ENCODE measurements at regions not wholly inside any gene's neighbourhood (a gene's known extent, or its start where the extent isn't known, plus 50 kb on each side); places are given as distances from the start of the nearest gene placed in this dataset.

DNA sequence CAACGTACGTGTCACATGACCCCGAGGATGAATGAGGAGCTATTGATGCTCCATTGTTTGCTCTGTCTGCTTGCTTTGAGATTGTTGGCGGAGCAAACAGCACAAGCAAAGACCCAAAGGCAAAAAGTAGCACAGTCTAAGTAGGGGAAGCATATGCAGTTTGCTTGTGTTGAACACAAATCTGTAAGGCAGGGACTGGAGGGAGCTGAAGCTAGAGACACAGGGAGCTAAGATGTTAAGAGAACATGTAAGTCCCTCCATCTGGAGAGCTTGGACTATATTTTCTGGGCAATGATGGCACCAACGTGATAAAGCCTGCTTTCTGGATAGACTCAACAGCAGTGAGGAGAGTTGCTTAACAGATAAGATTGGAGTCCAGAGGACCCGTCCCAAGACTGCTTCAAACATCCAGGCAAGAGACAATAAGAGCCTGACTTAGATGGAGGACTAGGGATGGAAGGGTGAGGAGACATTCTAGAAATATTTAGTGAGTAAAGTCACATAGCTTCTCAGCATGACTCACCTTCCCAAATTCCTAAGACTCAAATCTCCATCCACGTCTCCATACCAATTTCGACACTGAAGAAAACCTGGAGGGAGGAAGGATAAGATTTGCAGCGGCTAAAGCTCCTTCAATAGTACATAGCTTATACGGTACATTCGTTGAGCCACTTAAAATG lies 88.1 kb upstream of the KLF7 start:
- TF ChIP-seq, protein P1, sequence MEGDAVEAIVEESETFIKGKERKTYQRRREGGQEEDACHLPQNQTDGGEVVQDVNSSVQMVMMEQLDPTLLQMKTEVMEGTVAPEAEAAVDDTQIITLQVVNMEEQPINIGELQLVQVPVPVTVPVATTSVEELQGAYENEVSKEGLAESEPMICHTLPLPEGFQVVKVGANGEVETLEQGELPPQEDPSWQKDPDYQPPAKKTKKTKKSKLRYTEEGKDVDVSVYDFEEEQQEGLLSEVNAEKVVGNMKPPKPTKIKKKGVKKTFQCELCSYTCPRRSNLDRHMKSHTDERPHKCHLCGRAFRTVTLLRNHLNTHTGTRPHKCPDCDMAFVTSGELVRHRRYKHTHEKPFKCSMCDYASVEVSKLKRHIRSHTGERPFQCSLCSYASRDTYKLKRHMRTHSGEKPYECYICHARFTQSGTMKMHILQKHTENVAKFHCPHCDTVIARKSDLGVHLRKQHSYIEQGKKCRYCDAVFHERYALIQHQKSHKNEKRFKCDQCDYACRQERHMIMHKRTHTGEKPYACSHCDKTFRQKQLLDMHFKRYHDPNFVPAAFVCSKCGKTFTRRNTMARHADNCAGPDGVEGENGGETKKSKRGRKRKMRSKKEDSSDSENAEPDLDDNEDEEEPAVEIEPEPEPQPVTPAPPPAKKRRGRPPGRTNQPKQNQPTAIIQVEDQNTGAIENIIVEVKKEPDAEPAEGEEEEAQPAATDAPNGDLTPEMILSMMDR (IDR thresholded peaks at IDR 0.05): no peak
- TF ChIP-seq POLR2A (IDR thresholded peaks at IDR 0.05; ENCODE audit: low read depth) (no peak), EP300 (IDR thresholded peaks at IDR 0.05) (no peak), POLR2AphosphoS5 (IDR thresholded peaks at IDR 0.05) (peak in 1 of 2 donors; percentile 30)
